HG02885 (cell line): ENCODE measurements at regions not wholly inside any gene's neighbourhood (a gene's known extent, or its start where the extent isn't known, plus 50 kb on each side); places are given as distances from the start of the nearest gene placed in this dataset.
"Not testable (repeated sequence)": the region's sequence is repeated elsewhere in the genome, so short reads cannot be mapped to it uniquely, and the experiment has no call there.

Experiments
- ATAC-seq: cut with Tn5 transposase; IDR thresholded peaks from one replicate; pipeline ENCODE4 v1.9.1; 2021; ENCODE audit warnings: mild to moderate bottlenecking; ENCODE audit not compliant: unreplicated experiment, poor library complexity

DNA sequence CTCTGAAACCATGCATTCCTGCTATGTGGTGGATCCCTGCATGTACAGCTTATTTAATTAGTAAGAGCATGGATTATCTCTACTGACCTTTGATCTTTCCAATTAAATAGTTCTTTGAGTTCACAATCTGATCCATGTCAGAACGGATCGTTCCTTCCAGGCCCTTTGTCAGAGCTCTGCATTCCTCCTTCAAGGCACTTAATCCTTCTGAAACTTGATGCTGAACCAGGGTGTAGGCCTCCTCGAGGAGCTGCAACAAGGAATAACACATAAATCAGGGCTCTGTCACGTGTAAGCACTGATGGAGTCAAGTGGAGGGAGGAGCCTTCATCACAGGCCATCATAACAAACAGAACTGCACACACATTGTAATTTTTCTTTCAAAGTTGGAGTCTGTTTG, 68.4 kb upstream of the EDEM3 start:
- no peak for ATAC-seq

DNA sequence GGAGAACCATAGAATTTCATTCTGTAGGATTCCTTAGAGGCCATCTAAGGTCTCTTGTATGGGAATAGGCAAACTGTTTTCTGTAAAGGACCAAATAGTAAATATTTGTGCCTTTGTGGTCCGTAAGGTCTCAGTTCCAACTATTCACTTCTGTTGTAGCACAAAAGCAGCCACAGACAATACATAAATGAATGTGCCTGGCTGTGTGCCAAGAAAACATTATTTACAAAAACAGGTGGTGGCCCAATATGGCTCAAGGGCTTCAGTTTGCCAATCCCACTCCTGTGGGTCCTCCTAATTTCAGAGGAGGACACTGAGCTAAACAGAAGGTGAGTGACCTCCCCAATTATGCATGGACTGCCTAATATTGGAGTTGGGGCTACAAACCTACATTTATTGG, 67.6 kb upstream of the EDEM3 start:
- no peak for ATAC-seq

DNA sequence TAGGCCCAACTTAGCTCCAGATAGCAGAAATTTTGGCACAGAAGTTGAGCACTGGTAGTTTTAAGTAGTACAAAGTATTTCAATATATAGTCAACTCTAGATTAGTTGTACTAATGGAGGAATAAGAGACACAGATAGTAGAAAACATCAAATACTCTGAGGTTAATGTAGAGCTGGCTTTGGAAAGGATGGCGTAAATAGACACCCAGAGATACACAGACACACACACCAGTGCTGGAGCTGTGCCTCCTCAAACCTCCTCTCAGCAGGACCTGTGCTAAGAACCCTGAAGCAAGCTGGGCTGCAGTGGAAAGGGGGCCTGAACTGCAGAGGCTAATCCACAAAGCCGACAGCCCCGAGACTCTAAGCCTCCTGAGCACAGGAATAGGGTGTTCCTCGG, 67.0 kb upstream of the EDEM3 start:
- no peak for ATAC-seq

DNA sequence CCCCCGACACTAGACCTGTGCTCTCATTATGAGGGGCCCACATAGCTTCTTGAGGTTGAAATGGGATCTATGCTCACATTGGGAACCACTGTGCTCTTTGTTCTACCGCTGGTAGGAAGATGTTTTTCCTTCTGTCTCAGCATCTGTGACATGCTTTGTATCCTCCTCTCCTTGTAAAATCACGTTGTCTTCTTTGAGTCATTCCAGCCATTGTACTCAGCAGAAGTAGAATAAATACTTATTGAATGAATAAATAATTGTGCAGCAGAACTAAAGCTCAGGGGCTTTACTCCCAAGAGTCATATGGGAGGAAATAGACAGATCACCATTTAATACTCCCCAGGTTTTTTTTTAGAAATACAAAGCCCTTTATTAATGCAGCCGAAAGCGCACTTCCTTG, 66.3 kb upstream of the EDEM3 start:
- no peak for ATAC-seq

DNA sequence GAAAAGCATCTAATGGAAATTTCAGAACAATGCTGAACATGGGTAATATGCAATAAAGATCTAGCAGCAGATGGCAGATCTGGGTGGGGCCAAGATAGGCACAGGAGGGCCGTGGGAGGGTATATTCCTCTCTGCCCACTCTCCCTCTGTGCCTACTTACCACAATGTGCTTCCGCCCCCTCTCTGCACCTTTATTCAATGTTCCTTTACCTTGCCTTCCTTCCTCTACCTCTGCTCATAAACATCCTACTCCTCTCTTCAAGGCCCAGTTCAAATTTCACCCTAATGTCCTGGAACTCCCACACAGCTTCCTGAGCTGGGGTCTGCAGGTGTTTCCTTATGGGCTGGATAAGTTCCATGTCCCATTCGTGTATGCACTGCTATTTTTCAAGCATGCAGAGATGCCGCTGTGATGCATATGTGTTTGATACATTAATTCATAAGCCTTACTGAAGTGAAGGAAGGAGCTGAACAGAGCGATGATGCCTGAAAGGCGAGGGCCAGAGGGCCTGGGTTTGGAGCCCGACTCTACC, 65.6 kb upstream of the EDEM3 start:
- no peak for ATAC-seq

DNA sequence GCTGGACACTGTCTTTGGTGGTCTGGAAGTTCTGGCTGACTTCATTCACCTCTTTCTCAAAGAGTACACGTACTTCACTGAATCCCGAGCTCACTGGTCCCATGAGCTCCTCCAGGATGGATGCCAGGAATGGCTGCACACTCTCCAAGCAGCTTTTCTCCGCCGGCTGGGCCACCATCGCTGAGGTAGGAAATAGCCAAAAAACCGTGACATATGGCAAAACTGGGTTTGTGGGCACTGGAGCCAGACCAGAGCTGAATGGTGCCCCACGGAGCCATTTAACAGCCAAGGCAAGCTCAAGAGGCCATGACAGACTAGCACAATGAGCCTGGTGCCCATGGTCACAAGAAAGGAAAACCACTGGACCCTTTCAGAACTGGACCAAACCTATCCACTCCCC, 64.0 kb upstream of the EDEM3 start:
- no peak for ATAC-seq

DNA sequence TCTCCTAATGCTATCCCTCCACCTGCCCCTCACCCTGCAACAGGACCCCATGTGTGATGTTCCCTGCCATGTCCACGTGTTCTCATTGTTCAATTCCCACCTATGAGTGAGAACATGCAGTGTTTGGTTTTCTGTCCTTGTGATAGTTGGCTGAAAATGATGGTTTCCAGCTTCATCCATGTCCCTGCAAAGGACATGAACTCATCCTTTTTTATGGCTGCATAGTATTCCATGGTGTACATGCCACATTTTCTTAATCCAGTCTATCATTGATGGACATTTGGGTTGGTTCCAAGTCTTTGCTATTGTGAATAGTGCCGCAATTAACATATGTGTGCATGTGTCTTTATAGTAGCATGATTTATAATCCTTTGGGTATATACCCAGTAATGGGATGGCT, 62.3 kb upstream of the EDEM3 start:
- ATAC-seq, result not testable (repeated sequence)

DNA sequence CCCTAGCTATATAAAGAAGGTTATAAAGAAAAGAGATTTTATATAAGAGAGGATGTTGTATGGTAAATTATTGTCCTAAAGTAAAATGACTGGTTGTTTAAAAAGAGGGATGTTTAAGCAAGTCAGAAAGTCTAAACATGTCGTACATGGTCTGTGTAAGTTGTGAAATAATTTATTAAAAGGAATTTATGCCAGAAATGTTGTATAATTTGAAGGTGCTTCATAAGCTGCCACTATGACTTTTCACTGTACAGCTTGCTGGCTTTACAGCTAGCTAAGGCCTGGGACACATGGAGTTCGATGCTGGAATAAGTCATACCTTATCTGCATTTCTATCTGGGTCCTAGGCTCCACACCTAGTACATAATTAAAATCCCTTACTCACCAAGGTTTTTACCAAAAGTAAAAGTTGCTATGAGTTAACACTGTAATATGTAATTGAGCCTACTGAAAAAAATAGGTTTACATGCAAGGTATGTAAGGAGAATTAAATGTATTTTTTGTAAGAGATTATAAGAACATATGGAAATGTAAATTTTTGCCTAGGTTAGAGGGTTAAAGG, 59.0 kb upstream of the EDEM3 start:
- no peak for ATAC-seq

DNA sequence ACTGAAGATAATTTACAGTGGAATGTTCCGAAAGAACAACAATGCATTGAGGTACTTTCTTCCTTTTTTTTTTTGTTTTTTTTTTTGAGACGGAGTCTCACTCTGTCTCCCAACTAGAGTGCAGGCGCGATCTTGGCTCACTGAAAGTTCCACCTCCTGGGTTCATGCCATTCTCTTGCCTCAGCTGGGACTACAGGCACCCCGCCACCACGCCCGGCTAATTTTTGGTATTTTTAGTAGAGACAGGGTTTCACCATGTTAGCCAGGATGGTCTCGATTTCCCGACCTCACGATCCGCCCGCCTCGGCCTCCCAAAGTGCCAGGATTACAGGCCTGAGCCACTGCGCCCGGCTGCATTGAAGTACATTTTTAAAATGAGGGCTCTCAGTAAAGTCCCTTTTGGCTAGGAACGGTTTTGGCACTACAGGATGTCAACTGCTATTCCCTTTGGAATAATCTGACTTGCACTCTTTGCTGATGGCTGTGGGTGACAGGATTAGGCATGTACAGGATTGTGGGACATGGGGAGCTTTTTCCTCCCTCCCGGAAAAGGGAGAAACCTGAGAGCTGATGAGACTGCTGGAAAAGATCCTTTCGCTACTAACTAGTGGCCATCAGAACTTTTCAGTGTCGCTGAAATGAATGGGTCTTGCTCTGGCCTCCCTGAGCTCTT, 56.9 kb upstream of the EDEM3 start:
- no peak for ATAC-seq

DNA sequence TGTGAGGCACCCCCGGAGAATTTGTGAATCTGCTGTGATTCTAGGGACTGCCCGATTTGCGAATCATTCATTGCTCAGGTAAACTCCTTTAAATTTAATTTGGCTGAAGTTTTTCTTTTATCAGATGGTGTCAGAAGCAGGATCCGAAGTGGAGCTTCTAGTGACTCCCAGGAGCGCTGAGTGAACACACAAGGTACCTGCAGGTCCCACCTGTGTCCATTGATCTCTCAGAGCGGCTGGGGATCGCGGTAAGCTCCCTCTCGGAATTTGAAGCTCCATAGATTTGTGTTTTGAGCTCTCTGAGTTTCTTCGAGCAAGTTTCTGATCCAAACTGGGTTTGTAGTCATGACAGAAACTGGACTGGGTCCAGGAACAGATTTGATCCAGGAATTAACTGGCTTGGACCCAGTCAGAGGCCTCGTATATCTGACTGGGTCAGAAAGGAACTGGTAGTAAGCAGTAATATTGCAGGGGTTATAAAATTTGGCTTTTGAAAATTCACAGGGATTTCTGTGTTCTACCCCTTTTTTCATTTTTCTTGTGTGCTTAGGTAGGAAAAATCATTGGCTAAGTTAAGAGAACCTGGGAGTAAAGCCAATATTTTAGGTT, 56.2 kb upstream of the EDEM3 start:
- no peak for ATAC-seq

DNA sequence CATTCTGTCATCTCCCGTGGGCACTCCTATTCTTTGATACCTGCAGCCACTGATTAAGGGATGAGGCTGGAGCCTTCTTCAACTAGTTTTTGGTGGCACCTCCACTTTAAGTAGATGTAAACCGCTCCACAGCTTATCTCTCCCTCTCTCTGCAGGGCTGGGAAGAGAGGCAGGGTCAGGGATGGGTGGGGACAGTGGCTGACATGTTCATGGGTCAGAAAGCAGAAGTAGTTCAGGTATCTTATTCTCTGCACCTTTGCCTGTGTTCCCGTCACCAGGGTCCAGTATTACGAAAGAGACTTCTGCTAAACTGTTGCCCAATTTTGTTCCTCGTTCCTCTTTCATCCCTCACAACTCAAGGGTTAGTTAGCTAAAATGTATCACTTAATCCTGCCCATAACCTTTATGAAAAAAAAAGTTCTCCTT, 51.7 kb upstream of the EDEM3 start:
- ATAC-seq, result no peak

DNA sequence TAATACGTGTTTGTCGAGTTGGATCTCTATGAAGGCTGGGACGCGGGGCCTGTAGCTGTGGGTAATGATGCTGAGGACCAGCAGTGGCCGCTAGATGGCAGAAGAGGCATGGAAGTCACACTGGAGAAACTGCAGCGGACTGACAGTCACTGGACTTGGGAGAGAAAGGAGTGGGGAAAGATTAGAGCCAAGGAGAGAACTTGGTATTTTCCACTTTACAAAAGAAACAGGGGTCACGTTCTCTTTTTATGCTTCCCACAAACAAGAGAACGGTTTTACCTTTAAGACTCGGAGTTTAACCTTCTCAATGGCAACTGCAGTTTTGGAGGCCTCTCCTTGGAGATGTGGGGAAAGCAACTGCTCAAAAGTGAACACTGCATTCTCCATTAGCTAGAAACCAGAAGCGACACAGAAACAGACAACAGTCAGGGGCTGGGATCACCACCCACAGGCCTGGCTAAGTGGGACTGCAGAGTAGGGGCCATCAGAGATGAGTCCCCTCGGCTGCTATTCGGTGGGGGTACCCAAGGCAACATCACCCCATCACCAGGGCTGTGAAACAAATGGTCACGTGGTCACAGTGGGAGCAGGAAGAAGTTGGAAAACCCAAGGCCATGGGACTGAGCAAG, 51.1 kb upstream of the EDEM3 start:
- ATAC-seq, result peak; percentile 91
